ENCODE measurements at regions not wholly inside any gene's neighbourhood (a gene's known extent, or its start where the extent isn't known, plus 50 kb on each side); places are given as distances from the start of the nearest gene placed in this dataset.

GRCh38 chr13:95502216-95502615 lies 50.3 kb upstream of the CLDN10 start:
- no peak for DNase-seq

Data from NCI-H2227 treated with DMSO at 0.1 percent for 48 hours (cell line).